CD4-positive, alpha-beta T cell treated with Interleukin-15 for 1 hour (primary cell): ENCODE measurements at regions not wholly inside any gene's neighbourhood (a gene's known extent, or its start where the extent isn't known, plus 50 kb on each side); places are given as distances from the start of the nearest gene placed in this dataset.
A peak's percentile ranks its signal among the peaks of the same experiment; 100 is the strongest.
"Not testable (repeated sequence)": the region's sequence is repeated elsewhere in the genome, so short reads cannot be mapped to it uniquely, and the experiment has no call there.

ENCODE experiments used
- DNase-seq: peaks from one replicate; pipeline ENCODE4 v3.0.0-alpha.2; 2020

DNA sequence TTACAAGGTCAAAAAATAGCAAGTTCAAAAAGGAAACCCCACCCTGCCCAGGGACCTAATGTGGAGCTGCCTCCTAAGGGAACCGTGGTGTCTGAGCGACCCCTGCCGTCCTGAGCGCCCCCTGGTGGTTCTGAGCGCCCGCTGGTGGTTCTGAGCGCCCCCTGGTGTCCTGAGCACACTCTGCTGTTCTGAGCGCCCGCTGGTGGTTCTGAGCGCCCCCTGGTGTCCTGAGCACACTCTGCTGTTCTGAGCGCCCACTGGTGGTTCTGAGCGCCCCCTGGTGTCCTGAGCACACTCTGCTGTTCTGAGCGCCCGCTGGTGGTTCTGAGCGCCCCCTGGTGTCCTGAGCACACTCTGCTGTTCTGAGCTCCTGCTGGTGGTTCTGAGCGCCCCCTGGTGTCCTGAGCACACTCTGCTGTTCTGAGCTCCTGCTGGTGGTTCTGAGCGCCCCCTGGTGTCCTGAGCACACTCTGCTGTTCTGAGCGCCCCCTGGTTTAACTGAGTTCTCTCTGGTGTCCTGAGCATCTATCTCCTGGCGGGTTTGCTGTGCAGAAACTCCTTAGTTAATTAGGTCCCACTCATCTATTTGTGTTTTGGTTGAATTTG lies 1137.5 kb downstream of the TMEM121 start:
- DNase-seq: peak; percentile 78

DNA sequence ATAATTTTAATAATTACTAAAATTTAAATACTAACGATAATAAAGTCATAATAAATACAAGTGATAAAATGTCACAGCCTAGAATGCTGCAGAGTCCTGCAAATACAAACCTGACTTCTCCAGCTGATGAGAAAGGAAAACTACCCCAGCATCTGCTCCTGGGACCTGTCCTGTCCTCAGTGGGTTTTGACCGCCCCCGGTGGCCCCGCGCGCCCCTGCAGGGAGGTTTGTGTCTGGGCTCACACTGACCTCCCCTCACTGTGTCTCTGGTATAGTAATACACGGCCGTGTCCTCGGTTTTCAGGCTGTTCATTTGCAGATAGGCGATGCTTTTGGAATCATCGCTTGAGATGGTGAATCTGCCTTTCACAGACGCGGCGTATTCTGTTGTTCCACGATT lies 1139.4 kb downstream of the TMEM121 start:
- no peak for DNase-seq

DNA sequence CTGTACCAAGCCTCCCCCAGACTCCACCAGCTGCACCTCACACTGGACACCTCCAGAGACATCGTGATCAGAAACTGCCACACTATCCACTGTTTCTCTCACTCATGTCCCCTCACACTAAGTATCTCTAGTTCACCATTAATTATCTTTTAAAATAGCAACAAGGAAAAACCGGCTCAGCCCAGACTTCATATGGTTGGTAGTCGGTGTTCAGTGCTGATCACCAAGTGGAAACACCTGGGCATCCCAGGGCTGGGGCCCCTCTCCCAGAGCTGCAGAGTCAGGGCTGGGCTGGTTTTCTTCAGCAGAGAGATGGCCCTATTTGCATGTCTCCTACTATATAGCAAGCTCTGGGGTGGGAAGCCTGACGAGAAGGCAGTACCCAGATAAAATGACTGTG lies 1140.0 kb downstream of the TMEM121 start:
- DNase-seq: no peak

DNA sequence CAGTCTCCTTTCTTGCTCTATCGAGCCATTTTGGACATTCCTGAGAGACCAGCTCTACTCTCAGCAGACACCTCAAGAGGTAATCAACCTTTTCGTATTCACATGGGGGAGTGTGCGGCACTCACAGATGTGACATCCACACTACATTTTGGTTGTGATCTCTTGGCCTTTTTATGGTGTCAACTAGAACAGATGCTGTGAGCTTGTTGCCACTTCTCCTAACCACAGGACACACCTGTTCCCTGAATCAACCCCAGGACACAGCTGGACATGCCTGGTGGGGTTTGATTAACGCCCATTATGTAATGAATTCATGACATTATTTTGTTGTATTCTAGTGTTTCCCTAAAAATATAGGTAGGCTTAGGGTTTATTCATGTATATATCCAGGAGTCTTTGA lies 1143.6 kb downstream of the TMEM121 start:
- no peak for DNase-seq

DNA sequence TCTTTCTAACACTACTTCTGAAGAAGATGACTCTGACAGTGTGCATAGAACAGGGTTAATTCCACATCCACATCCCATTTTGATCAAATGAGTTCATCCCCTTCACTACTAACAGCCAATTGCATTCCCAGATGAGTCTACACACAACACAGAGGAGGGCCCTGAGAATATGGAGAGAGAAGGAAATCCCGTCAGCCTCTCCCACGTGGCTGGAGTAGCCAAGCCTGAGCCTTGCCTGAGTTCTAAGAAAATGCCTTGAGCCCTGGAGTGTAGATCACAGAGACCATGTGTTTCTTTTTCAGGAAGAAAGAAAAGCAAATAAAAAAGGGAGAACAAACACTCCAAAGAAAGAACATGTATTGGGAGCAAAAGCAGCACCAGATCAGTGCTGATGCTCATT lies 1147.7 kb downstream of the TMEM121 start:
- not testable (repeated sequence) for DNase-seq

DNA sequence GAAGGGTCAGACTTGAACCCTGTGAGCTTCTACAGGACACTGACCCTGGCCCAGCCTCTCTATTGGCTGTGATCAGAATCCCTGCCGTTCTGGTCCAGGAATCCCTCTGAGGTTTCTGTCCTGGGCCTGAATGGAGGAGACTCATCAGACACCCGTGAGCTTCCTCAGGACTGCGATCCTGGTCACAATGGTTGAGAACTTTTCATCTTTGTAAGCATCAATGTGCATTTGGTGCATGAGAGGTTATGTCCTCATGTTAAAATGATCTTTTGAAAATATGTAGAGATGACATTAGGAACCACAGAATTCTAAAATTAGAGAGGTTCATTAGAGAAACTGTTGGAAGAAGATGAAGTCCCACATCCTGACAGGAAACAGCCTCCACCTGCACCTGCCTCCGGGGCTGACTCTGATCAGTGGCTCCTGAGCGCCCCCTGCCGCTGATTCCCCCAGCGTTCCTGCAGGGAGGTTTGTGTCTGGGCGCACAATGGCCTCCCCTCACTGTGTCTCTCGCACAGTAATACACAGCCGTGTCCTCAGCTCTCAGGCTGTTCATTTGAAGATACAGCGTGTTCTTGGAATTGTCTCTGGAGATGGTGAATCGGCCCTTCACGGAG lies 1148.2 kb downstream of the TMEM121 start:
- DNase-seq: not testable (repeated sequence)

DNA sequence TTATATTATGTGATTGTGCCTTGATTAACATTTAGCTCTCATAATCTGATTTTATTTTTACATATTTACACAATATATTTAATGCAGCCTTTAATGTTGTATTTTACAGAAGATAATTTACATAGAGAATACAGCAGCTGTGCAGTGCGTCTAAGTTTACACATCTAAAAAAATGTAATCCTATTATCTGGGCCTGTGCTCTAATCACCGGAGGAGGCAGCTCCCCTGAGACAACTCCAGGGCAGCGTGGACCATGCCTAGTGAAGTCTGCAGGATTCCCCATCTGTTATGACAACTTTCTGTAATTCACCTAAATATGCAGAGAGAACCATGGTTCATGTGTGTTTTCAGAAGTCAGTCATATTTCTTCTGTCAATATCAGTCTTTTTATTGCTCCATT lies 1149.3 kb downstream of the TMEM121 start:
- DNase-seq: not testable (repeated sequence)

DNA sequence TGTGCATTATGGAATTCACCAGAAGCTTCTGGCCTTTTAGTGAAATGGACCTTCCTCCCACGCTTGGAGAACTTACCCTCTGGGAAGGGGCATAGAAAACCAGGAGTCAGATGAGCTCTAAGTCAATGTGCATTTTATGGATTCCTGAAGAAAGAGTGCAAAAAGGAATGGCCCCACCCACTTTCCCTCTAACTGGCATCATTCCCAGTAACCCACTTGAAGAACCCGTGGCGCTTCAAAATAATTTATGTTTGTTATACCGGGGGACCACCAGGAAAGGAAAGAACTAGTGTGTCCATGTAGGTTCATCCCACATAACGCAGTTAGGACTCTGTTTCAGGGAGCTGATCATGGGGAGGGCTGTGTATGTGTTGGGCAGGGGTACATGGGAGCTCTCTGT lies 1153.4 kb downstream of the TMEM121 start:
- DNase-seq: no peak

DNA sequence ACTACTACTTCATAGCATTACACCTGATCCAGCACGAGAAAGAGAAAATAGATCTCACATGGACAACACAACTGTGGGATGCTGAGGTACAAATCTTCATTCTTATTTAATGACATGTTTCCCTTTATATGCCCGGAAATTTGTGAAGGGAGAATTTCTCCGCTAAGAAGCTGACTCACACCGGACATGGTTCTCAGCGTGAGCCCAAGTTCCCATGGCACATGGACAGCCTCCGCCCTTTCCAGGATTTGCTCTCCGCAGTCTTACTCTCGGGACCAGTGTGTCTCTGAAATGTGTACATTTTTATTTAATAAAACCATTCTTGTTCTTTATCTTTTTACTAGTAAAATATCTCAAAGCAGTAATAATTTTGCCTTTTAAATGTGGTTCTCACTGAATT lies 1154.8 kb downstream of the TMEM121 start:
- DNase-seq: no peak

DNA sequence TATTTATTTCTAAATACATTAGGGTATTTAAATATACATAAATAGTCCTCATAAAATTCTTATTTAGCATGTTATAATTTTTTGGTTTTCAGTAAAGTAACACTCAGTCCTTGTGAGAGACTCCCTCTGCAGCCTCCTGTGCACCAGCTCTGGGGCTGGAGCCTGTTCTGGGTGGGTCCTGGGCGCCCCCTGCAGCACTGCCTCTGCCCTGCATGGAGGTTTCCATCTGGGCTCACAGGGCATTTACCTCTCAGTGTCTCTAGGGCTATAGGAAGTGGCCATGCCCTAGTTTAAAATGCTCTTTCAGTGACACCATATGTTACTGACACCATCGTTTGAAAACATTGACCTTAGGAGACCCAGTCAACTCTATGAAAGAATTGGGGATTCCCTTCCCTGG lies 1155.2 kb downstream of the TMEM121 start:
- no peak for DNase-seq

DNA sequence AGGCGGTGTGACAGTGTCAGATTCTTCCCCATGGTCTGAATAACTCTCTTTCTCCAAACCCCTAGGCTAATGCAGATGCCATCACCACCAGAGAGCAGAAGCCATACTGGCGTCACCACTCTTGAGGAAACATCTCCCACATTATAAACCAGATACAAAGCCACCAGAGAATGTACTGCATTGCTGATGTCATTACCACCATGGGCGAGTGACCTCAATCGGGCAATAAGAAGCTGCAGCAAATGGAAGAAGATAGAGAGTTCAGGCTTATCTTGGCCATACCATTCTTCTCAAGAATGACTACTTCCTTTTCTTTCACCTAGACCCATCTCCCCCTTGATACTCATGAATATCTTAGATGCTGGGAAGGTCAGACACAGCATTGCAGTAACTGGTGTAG lies 1157.2 kb downstream of the TMEM121 start:
- no peak for DNase-seq

DNA sequence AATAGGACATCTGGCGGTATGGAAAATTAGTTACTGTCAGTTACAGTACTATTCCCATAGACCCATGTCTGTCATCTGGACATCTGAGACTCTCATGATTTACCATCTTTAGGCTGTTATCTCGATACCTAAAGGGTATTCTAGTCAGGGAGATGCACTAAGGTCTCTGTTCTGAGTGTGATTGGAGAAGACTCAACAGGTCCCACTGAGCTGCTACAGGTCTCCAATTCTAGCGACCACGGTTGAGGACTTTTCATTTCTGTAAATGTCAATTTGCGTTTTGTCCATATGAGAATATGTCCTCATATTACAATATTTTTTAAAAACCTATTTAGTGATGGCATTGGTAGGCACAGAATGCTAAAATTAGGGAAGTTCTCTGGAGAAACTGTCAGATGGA lies 1160.2 kb downstream of the TMEM121 start:
- no peak for DNase-seq

DNA sequence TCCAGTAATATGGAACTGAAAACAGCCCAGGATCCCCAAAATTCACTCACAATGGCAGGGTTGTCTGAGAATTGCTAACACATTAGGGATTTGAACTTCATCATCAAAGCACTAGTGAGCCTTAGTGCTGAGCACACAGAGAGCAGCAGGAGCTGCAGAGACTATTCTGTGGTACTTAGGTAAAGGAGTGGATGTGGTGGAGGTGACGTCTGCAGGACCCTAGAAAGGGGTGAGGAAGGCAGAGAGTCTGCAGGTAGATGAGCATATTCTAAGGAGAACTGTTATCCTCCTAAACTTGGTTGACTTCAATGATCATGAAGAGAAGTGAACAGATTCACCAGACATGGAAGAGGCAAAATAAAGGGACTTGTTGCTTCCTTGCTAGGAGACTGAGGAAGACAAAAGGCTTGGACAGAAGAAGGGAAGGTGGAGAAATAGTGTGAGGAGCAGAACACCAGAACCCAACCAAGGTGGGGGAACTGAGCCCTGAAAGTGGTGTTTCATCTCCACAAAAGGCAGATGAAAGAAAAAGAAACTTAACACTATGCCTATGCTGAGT lies 1164.0 kb downstream of the TMEM121 start:
- no peak for DNase-seq

DNA sequence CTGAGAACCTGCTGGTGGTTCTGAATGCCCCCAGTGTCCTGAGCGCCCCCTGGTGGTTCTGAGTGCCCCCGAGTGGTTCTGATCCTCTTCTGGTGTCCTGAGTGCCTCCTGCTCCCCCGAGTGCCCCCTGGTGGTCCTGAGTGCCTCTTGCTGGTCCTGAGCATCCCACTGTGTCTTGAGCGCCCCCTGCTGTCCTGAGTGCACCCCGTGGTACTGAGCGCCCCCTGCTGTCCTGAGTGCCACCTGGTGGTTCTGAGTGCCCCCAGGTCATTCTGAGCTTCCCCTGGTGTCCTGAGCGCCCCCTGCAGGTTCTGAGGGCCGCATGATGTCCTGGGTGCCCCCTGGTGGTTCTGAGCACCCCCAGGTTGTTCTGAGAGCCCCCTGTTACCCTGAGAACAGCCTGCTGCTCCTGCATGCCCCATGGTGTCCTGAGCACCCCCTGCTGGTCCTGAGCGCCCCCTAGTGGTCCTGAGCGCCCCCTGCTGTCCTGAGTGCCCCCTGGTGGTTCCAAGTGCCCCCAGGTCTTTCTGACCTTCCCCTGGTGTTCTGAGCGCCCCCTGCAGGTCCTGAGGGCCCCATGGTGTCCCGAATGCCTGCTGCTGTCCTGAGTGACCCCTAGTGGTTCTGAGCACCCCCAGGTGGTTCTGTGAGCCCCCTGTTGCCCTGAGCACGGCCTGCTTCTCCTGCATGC lies 1165.4 kb downstream of the TMEM121 start:
- DNase-seq: peak; percentile 66

DNA sequence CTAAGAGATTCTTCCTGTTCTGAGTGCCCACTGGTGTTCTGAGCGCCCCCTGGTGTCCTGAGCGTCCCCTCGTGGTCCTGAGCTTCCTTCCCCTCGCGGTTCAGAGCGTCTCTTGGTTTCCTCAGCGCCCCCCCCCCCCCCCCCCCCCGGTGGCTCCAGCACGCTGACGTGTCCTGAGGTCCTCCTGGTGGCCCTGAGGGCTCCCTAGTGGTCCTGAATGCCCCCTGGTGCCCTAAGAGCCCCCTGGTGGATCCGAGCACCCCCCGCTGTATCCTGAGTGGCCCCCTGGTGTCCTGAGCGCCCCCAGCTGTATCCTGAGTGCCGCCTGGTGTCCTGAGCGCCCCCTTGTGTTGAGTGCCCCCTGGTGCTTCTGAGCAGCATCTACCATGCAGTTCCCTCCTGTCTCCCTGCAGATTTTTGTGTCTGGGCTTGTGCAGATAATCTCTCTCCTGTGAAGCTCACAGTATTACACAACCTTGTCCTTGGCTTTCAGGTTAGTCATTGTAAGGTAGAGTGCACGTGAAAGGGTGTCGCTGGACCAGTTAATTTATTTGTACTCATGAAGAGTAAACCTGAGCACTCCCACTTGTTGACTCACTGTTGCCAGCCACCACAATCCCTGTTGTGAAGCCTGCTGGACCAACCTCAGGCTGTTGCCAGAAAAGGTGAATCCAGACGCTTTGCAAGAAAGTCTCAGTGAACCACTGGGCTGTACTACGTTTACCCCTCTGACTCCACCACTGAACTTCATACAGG lies 1168.4 kb downstream of the TMEM121 start:
- DNase-seq: peak; percentile 57

DNA sequence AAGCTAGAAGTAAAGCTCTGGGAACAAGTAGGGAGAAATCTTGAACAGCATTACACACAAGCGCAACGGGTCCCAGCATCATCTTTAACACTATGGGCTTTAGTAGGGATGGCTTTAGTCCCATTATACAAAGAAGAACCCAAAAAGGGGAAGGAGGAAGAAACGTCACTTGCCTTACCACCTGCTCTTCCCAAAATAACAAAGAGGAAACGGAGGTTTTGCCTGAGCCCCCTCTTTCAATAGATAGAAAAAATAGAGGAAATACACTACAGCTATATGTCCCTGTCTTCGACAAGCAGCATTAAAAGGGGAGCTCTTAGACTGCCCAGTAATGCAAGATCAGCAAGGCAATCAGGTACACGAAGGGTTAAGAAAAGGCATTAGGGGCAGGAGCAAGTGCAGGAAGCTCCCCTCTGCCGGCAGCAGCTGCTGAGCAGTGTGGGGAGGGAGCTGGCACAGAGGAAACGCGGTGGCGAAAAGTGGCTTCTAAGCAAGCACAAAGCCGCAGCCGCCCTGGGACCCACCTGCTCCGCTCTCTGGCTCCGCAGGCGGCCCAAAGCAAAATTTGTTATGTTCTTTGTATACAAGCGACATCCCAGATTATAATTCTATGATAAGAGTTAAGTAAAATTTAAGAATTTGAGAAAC lies 1172.4 kb downstream of the TMEM121 start:
- DNase-seq: not testable (repeated sequence)

DNA sequence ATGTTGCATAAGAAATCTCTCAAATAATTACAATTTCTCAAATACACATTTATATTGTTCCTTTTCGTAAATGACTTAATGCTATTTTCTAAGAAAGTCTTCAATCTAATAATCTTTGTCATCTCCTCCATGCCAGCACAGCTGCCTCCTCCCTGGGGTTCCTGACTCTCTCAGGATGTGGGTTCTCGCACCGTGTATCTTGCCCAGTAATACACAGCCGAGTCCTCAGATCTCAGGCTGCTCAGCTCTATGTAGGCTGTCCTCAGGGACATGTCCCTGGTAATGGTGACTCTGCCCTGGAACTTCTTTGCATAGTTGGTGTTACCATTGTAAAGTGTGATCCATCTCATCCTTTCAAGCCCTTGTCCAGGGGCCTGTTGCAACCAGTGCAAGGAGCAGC lies 1177.3 kb downstream of the TMEM121 start:
- not testable (repeated sequence) for DNase-seq

DNA sequence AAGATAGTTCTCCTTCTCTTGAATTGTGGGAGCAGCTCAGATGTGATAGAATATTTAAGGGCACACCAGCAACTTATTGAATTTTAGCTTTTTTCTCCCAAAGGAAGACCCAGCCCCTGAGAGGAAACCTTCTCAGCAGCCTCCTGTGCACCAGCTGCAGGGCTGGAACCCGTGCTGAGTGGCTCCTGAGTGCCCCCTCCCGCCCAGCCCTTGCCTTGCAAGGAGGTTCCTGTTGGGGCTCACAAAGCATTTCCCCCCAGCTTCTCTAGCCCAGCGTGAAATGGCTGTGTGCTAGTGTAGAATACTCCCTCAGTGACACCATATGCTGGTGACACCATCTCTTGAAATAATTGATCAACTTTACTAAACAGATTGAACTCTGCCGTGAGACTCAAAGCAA lies 1180.1 kb downstream of the TMEM121 start:
- not testable (repeated sequence) for DNase-seq

DNA sequence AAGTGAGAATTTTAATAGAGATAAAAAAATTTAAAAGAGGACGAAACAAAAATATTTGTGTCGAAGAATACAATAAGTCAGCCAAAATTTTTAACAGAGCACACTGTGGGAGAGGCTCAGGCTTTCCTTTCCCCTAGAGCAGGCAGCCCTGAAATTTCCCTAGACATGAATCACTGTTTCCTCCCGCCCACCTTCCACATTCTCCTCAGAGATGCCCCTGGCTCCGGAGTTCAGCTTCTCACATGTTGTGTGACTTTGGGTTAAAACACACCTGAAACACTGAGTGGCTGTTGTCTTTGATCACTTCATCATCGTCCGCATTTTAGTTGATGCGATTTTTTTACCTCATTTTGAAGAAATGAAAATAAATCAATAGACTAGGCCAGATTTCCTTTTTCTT lies 1183.8 kb downstream of the TMEM121 start:
- DNase-seq: not testable (repeated sequence)

DNA sequence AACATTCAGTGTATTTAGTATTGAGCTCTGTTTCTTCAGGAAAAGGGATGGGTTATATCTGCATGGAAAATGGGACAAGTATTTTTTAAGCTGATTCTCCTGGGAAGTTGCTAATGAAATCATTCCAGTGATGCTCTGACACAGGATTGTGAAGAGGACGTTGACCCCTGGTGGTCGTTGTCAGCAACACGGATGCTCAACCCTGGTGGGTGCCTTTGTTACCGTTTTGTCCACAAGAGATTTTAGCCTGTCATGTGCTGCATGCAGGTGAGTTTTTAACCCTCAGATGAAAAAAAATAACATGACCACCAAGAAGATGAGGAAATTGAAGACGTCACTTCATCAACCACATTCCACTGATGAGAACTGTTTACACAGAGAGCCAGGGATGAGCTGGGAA lies 1186.1 kb downstream of the TMEM121 start:
- not testable (repeated sequence) for DNase-seq

DNA sequence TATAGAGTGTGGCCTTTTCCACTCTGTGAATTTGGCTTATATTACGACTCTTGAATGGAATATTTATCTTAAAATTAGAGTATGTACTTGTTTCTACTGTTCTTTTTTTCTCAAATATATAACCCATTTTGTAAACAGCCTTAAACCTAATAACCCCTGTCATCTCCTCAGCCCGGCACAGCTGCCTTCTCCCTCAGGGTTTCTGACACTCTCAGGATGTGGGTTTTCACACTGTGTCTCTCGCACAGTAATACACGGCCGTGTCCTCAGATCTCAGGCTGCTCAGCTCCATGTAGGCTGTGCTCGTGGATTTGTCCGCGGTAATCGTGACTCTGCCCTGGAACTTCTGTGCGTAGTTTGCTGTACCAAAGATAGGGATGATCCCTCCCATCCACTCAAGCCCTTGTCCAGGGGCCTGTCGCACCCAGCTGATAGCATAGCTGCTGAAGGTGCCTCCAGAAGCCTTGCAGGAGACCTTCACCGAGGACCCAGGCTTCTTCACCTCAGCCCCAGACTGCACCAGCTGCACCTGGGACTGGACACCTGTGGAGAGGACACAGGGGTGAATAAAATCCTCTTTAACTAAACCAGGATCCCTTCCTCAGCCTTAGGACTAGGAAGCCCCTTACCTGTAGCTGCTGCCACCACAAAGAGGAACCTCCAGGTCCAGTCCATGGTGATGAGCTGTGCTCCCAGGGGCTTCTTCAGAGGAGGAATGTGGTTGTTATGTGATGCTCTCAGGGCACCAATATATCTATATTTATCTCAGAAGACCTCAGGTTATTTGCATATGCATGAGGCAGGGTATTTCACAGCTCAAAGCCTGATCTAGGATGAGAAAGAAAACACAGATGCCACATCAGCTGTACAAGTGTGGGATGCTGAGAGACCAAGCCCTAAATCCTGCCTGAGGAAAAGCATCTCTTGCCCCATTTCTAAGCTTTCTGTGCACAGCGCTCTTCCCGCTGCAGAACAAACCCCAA lies 1188.4 kb downstream of the TMEM121 start:
- peak; percentile 17 for DNase-seq

DNA sequence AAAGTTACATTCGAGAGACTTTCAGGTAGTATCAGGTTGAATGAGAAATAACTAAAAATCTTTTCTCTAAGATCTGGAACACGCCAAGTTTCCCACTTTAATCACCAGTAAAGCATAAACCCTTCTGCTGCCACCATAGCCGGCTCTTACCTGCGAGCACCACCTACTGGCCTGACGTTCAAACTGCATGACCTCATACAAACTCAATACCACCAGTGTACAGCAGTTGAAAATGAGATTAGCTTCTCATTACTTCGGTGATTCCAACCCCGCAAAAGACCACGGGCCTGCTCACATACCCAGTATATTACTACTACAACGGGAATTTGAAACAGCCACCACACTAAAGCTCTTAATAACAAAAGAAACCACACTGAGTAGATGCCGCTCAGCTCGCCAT lies 1191.2 kb downstream of the TMEM121 start:
- DNase-seq: not testable (repeated sequence)
